ENCODE measurements at regions not wholly inside any gene's neighbourhood (a gene's known extent, or its start where the extent isn't known, plus 50 kb on each side); places are given as distances from the start of the nearest gene placed in this dataset.

DNA sequence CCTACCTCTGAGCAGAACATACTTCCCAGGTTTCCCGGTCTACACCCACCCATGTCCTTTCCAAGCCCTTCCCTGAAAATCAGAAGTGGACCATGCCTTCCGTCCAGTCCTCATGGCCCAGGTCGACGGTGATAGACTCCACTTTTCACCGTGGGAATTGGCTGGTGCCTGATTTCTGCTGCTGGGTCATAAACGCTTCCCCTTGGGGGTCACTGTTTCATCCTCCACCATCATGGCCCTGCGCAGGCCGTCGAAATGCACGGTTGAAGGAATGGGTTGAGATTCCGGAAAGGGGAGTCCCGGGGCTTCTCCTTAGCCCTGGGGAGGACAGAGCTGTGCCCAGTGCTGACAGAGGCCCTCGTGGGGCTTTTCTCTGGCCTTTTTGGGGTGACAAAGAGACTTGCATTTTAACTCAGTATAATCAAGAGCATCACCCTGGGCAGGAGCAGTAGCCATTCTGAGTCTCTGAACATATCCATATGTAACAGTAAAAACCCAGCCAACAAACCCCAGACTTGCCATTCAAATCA lies 75.5 kb downstream of the SOX1 start:
- no peak for TF ChIP-seq CTCF (IDR thresholded peaks at IDR 0.05)
- TF ChIP-seq POLR2A (IDR thresholded peaks at IDR 0.05) = no peak
- no peak for TF ChIP-seq EP300 (IDR thresholded peaks at IDR 0.05)
